Endothelial cell of umbilical vein (primary cell): ENCODE measurements at regions not wholly inside any gene's neighbourhood (a gene's known extent, or its start where the extent isn't known, plus 50 kb on each side); places are given as distances from the start of the nearest gene placed in this dataset.

Source experiments
- EZH2 ChIP-seq: IDR thresholded peaks from 2 replicates; pipeline ENCODE4 v1.6.1; 2012; ENCODE audit warnings: borderline replicate concordance, low read depth, mild to moderate bottlenecking, moderate library complexity, low read length, inconsistent platforms; ENCODE audit not compliant: severe bottlenecking
- TF ChIP-seq, protein P1 (sequence below), 2 donors: IDR thresholded peaks; 1 replicate in 1 of 2; 2 replicates in 1 of 2; pipeline ENCODE4 v1.5.1; 2011; ENCODE audit warnings: low read length in 2 of 2, mild to moderate bottlenecking in 2 of 2, moderate library complexity in 2 of 2, control low read depth in 1 of 2, inconsistent platforms in 1 of 2, low read depth in 1 of 2; ENCODE audit not compliant: insufficient read depth in 1 of 2; ENCODE audit errors: extremely low read depth in 1 of 2

DNA sequence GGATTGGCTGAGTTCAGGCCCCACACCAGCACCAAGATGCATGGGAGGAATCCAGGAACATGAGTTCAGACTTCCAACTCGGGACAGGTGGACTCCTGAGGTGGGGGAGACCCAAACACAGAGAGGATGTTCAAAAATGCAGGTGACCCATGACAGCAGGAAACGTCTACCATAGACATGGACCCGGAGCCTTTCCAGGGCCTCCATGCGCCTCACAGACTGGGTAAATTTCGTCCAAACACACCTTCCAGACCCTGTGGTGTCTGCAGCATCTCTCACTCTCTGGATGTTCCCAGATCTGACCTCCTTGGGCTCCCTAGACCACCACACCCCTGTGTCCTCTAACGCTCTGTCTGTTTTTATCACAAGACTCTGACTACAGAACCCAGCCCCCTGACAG lies 87.7 kb downstream of the PXDC1 start:
- TF ChIP-seq, protein P1, sequence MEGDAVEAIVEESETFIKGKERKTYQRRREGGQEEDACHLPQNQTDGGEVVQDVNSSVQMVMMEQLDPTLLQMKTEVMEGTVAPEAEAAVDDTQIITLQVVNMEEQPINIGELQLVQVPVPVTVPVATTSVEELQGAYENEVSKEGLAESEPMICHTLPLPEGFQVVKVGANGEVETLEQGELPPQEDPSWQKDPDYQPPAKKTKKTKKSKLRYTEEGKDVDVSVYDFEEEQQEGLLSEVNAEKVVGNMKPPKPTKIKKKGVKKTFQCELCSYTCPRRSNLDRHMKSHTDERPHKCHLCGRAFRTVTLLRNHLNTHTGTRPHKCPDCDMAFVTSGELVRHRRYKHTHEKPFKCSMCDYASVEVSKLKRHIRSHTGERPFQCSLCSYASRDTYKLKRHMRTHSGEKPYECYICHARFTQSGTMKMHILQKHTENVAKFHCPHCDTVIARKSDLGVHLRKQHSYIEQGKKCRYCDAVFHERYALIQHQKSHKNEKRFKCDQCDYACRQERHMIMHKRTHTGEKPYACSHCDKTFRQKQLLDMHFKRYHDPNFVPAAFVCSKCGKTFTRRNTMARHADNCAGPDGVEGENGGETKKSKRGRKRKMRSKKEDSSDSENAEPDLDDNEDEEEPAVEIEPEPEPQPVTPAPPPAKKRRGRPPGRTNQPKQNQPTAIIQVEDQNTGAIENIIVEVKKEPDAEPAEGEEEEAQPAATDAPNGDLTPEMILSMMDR (IDR thresholded peaks at IDR 0.05; ENCODE audit: extremely low read depth in 1 of 2, insufficient read depth in 1 of 2, low read depth in 1 of 2, low read length in 2 of 2), result no peak
- TF ChIP-seq EZH2, result no peak
